HG03575 (cell line): ENCODE measurements at regions not wholly inside any gene's neighbourhood (a gene's known extent, or its start where the extent isn't known, plus 50 kb on each side); places are given as distances from the start of the nearest gene placed in this dataset.

Experiments
- ATAC-seq: cut with Tn5 transposase; IDR thresholded peaks from one replicate; pipeline ENCODE4 v1.9.1; 2021; ENCODE audit not compliant: unreplicated experiment, insufficient number of reproducible peaks, low FRiP score; ENCODE audit errors: extremely low read depth

- peak; percentile 50 for ATAC-seq
These were observed 259.8 kb downstream of the NDUFS4 start for GRCh38 chr5:53820119-53820801.

- ATAC-seq: peak; percentile 94
These were observed 260.3 kb downstream of the NDUFS4 start for GRCh38 chr5:53820802-53821171.

DNA sequence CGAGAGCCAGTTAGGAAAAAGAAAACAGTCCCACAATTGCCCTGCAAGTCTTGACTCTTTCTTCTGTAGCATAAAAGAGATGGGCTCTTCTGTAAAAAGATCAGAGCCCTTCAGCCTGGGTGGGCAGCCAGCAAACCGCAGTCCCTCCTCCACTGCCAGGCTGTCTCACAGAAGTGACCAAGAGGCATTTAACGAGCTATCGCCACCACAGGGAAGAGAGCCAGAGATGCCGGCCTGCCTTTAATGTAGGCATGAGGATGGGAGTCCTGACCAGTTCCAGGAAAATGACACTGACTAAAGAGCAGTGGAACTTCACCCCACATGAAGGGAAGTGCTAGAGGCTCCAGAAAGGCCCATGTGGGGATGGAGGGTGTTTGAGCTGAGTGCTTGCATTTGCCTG lies 264.6 kb downstream of the NDUFS4 start:
- no peak for ATAC-seq

- ATAC-seq: no peak
These were observed 265.5 kb downstream of the NDUFS4 start for GRCh38 chr5:53825926-53826325.

DNA sequence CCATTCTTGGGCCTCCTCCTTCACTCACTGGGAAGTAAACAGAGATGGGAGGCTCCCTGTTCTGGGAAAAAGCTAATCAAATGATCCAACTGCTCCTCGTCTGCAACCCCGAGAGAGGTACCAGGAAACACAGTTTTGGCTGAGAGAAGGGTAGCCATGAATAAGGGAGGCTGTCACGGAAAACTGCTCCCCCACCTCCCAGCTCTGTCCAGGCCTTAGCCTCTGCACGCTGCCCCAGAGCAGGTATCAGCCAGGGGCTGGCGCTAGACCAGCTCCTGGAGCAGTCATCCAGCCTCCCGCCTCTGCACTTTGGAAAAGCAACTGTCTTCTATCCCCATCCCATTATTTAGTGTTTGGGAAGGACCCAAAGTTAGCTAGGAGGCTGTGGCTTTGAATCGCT lies 266.1 kb downstream of the NDUFS4 start:
- no peak for ATAC-seq

- no peak for ATAC-seq
These were observed 266.8 kb downstream of the NDUFS4 start for GRCh38 chr5:53827211-53827651.

DNA sequence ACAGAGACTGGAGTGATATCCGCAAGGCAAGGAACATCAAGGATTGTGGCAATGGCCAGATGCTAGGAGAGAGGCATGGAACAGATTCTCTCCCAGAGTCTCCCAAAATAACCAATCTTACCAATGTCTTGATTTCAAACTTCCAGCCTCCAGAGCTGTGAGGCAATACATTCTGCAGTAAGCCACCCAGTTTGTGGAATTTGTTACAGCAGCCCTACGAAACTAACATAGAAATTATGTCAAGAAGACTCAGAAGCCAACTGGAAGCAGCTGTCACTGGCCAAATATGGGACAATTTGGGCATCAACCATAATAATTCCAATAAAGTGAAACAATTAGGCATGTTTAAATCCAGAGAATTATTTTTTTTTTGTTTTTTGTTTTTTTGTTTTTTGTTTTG lies 271.1 kb downstream of the NDUFS4 start:
- no peak for ATAC-seq
